A172 (cell line): ENCODE measurements at regions not wholly inside any gene's neighbourhood (a gene's known extent, or its start where the extent isn't known, plus 50 kb on each side); places are given as distances from the start of the nearest gene placed in this dataset.
A peak's percentile ranks its signal among the peaks of the same experiment; 100 is the strongest.

Source experiments
- DNase-seq: peaks from one replicate; pipeline ENCODE4 v3.0.0-alpha.2; 2015; ENCODE audit warnings: low spot score

- DNase-seq: no peak
Measured at GRCh38 chr7:22911889-22912288, 89.2 kb upstream of the TOMM7 start.

GRCh38 chr7:22909917-22910316 is 87.3 kb upstream of the TOMM7 start:
- no peak for DNase-seq

GRCh38 chr7:22907805-22908204 is 85.2 kb upstream of the TOMM7 start:
- DNase-seq: no peak

GRCh38 chr7:22900784-22901183 is 78.1 kb upstream of the TOMM7 start:
- DNase-seq: no peak

- DNase-seq: no peak
Measured at GRCh38 chr7:22900101-22900500, 77.5 kb upstream of the TOMM7 start.

GRCh38 chr7:22896917-22897316 is 74.3 kb upstream of the TOMM7 start:
- DNase-seq: no peak

GRCh38 chr7:22895828-22896165 is 73.1 kb upstream of the TOMM7 start:
- DNase-seq: no peak

- DNase-seq: no peak
Measured at GRCh38 chr7:22895140-22895827, 72.6 kb upstream of the TOMM7 start.

GRCh38 chr7:22894546-22894945 is 71.9 kb upstream of the TOMM7 start:
- no peak for DNase-seq

GRCh38 chr7:22890773-22891172 is 68.1 kb upstream of the TOMM7 start:
- no peak for DNase-seq

GRCh38 chr7:22885797-22886261 is 63.2 kb upstream of the TOMM7 start:
- DNase-seq: peak; percentile 24

- DNase-seq: no peak
Measured at GRCh38 chr7:22884911-22885788, 62.5 kb upstream of the TOMM7 start.

GRCh38 chr7:22882106-22882505 is 59.5 kb upstream of the TOMM7 start:
- no peak for DNase-seq

- DNase-seq: no peak
Measured at GRCh38 chr7:22879709-22880306, 57.2 kb upstream of the TOMM7 start.

GRCh38 chr7:22879280-22879679 is 56.6 kb upstream of the TOMM7 start:
- DNase-seq: no peak

- no peak for DNase-seq
Measured at GRCh38 chr7:22876986-22877729, 54.5 kb upstream of the TOMM7 start.

GRCh38 chr7:22875470-22875869 is 52.8 kb upstream of the TOMM7 start:
- DNase-seq: no peak

- DNase-seq: no peak
Measured at GRCh38 chr7:22874904-22875303, 52.3 kb upstream of the TOMM7 start.
